Neural cell (in vitro differentiated cells): ENCODE measurements at regions not wholly inside any gene's neighbourhood (a gene's known extent, or its start where the extent isn't known, plus 50 kb on each side); places are given as distances from the start of the nearest gene placed in this dataset.

Experiments
- CTCF ChIP-seq: fragments of 450-650 bp; IDR thresholded peaks from 2 replicates; pipeline ENCODE4 v1.5.1; 2014; ENCODE audit warnings: antibody characterized with exemption, mild to moderate bottlenecking, moderate library complexity; ENCODE audit not compliant: poor library complexity, severe bottlenecking
- POLR2AphosphoS5 ChIP-seq: IDR thresholded peaks from 2 replicates; pipeline ENCODE4 v1.6.1; 2012
- REST ChIP-seq: IDR thresholded peaks from 2 replicates; pipeline ENCODE4 v1.6.1; 2012; ENCODE audit warnings: borderline replicate concordance
- TAF1 ChIP-seq: IDR thresholded peaks from 2 replicates; pipeline ENCODE4 v1.6.1; 2012; ENCODE audit warnings: low read depth

GRCh38 chr6:142648526-142648925 lies 296.4 kb downstream of the HIVEP2 start:
- no peak for TF ChIP-seq REST
- no peak for TF ChIP-seq TAF1
- TF ChIP-seq POLR2AphosphoS5 = no peak
- TF ChIP-seq CTCF = no peak
